GM18858 (cell line): ENCODE measurements at regions not wholly inside any gene's neighbourhood (a gene's known extent, or its start where the extent isn't known, plus 50 kb on each side); places are given as distances from the start of the nearest gene placed in this dataset.

Experiments
- ATAC-seq: cut with Tn5 transposase; IDR thresholded peaks from one replicate; pipeline ENCODE4 v1.9.1; 2021; ENCODE audit not compliant: unreplicated experiment

GRCh38 chr3:170784406-170784805, 85.6 kb downstream of the RPL22L1 start:
- no peak for ATAC-seq

GRCh38 chr3:170780955-170781354, 89.0 kb downstream of the RPL22L1 start:
- ATAC-seq = no peak

- no peak for ATAC-seq
Observed at GRCh38 chr3:170780471-170780870, 89.5 kb downstream of the RPL22L1 start.

- ATAC-seq = no peak
Observed at GRCh38 chr3:170778240-170779217, 91.5 kb downstream of the RPL22L1 start.

GRCh38 chr3:170777564-170777926, 92.5 kb downstream of the RPL22L1 start:
- ATAC-seq = no peak

GRCh38 chr3:170776887-170777563, 93.0 kb downstream of the RPL22L1 start:
- no peak for ATAC-seq

GRCh38 chr3:170773682-170774425, 96.1 kb downstream of the RPL22L1 start:
- ATAC-seq = no peak

GRCh38 chr3:170772175-170772574, 97.8 kb downstream of the RPL22L1 start:
- ATAC-seq = no peak

- ATAC-seq = no peak
Observed at GRCh38 chr3:170768334-170768801, 101.6 kb downstream of the RPL22L1 start.

- ATAC-seq = no peak
Observed at GRCh38 chr3:170767576-170767941, 102.4 kb downstream of the RPL22L1 start.

- no peak for ATAC-seq
Observed at GRCh38 chr3:170766823-170767575, 103.0 kb downstream of the RPL22L1 start.

- no peak for ATAC-seq
Observed at GRCh38 chr3:170766253-170766652, 103.7 kb downstream of the RPL22L1 start.

GRCh38 chr3:170765419-170766078, 104.4 kb downstream of the RPL22L1 start:
- ATAC-seq = no peak

GRCh38 chr3:170764017-170764416, 106.0 kb downstream of the RPL22L1 start:
- ATAC-seq = no peak

GRCh38 chr3:170762064-170762463, 107.9 kb downstream of the RPL22L1 start:
- ATAC-seq = no peak

GRCh38 chr3:170761103-170761502, 108.9 kb downstream of the RPL22L1 start:
- no peak for ATAC-seq

GRCh38 chr3:170760174-170760526, 109.8 kb downstream of the RPL22L1 start:
- no peak for ATAC-seq

GRCh38 chr3:170759511-170760173, 110.4 kb downstream of the RPL22L1 start:
- ATAC-seq = no peak

GRCh38 chr3:170757038-170757437, 113.0 kb downstream of the RPL22L1 start:
- ATAC-seq = no peak

- ATAC-seq = no peak
Observed at GRCh38 chr3:170754311-170754693, 115.7 kb downstream of the RPL22L1 start.
